ENCODE measurements at regions not wholly inside any gene's neighbourhood (a gene's known extent, or its start where the extent isn't known, plus 50 kb on each side); places are given as distances from the start of the nearest gene placed in this dataset.
"Not testable (repeated sequence)": the region's sequence is repeated elsewhere in the genome, so short reads cannot be mapped to it uniquely, and the experiment has no call there.

GRCh38 chr14:82661258-82661657, 1127.6 kb upstream of the SEL1L start:
- no peak for DNase-seq (ENCODE audit: low read depth in 2 of 3, low spot score in 2 of 3)

GRCh38 chr14:82667006-82667405, 1133.4 kb upstream of the SEL1L start:
- DNase-seq (ENCODE audit: low read depth in 2 of 3, low spot score in 2 of 3), result no peak

- no peak for DNase-seq (ENCODE audit: low read depth in 2 of 3, low spot score in 2 of 3)
Measured at GRCh38 chr14:82667501-82667900, 1133.8 kb upstream of the SEL1L start.

GRCh38 chr14:82676403-82676802, 1142.8 kb upstream of the SEL1L start:
- DNase-seq (ENCODE audit: low read depth in 2 of 3, low spot score in 2 of 3), result no peak

- DNase-seq (ENCODE audit: low read depth in 2 of 3, low spot score in 2 of 3), result no peak
Measured at GRCh38 chr14:82689948-82690347, 1156.3 kb upstream of the SEL1L start.

- not testable (repeated sequence) for DNase-seq (ENCODE audit: low read depth in 2 of 3, low spot score in 2 of 3)
Measured at GRCh38 chr14:82691191-82691590, 1157.5 kb upstream of the SEL1L start.

- DNase-seq (ENCODE audit: low read depth in 2 of 3, low spot score in 2 of 3), result no peak
Measured at GRCh38 chr14:82694820-82695219, 1161.2 kb upstream of the SEL1L start.

- no peak for DNase-seq (ENCODE audit: low read depth in 2 of 3, low spot score in 2 of 3)
Measured at GRCh38 chr14:82704218-82704617, 1170.6 kb upstream of the SEL1L start.

GRCh38 chr14:82710267-82710841, 1176.7 kb upstream of the SEL1L start:
- DNase-seq (ENCODE audit: low read depth in 2 of 3, low spot score in 2 of 3), result peak in 2 of 3 experiments; percentile 0 to 20

GRCh38 chr14:82719617-82720016, 1186.0 kb upstream of the SEL1L start:
- no peak for DNase-seq (ENCODE audit: low read depth in 2 of 3, low spot score in 2 of 3)

- no peak for DNase-seq (ENCODE audit: low read depth in 2 of 3, low spot score in 2 of 3)
Measured at GRCh38 chr14:82720431-82720830, 1186.8 kb upstream of the SEL1L start.

- DNase-seq (ENCODE audit: low read depth in 2 of 3, low spot score in 2 of 3), result no peak
Measured at GRCh38 chr14:82720946-82721345, 1187.3 kb upstream of the SEL1L start.

GRCh38 chr14:82724316-82724715, 1190.7 kb upstream of the SEL1L start:
- no peak for DNase-seq (ENCODE audit: low read depth in 2 of 3, low spot score in 2 of 3)

- no peak for DNase-seq (ENCODE audit: low read depth in 2 of 3, low spot score in 2 of 3)
Measured at GRCh38 chr14:82725213-82725612, 1191.6 kb upstream of the SEL1L start.

- DNase-seq (ENCODE audit: low read depth in 2 of 3, low spot score in 2 of 3), result no peak
Measured at GRCh38 chr14:82731526-82731925, 1197.9 kb upstream of the SEL1L start.

GRCh38 chr14:82740547-82740946, 1206.9 kb upstream of the SEL1L start:
- DNase-seq (ENCODE audit: low read depth in 2 of 3, low spot score in 2 of 3), result no peak

GRCh38 chr14:82755476-82755875, 1221.8 kb upstream of the SEL1L start:
- DNase-seq (ENCODE audit: low read depth in 2 of 3, low spot score in 2 of 3), result no peak

- no peak for DNase-seq (ENCODE audit: low read depth in 2 of 3, low spot score in 2 of 3)
Measured at GRCh38 chr14:82755923-82756322, 1222.3 kb upstream of the SEL1L start.

- no peak for DNase-seq (ENCODE audit: low read depth in 2 of 3, low spot score in 2 of 3)
Measured at GRCh38 chr14:82757776-82758175, 1224.1 kb upstream of the SEL1L start.

GRCh38 chr14:82759656-82760055, 1226.0 kb upstream of the SEL1L start:
- DNase-seq (ENCODE audit: low read depth in 2 of 3, low spot score in 2 of 3), result no peak

- no peak for DNase-seq (ENCODE audit: low read depth in 2 of 3, low spot score in 2 of 3)
Measured at GRCh38 chr14:82766123-82766522, 1232.5 kb upstream of the SEL1L start.

GRCh38 chr14:82766996-82767395, 1233.3 kb upstream of the SEL1L start:
- no peak for DNase-seq (ENCODE audit: low read depth in 2 of 3, low spot score in 2 of 3)

GRCh38 chr14:82776958-82777357, 1243.3 kb upstream of the SEL1L start:
- DNase-seq (ENCODE audit: low read depth in 2 of 3, low spot score in 2 of 3), result no peak

All from activated CD8-positive, alpha-beta memory T cell treated with anti-CD3 and anti-CD28 coated beads for 48 hours (primary cell).